KMS-11 (cell line): ENCODE measurements at regions not wholly inside any gene's neighbourhood (a gene's known extent, or its start where the extent isn't known, plus 50 kb on each side); places are given as distances from the start of the nearest gene placed in this dataset.

Experiments used
- H2AFZ ChIP-seq: fragments of 200-600 bp; sonication (generic); 2 replicates; pipeline ENCODE4 v1.6.1; 2016; ENCODE audit warnings: antibody characterized with exemption, mixed run types, low read depth
- H3K27ac ChIP-seq: fragments of 200-600 bp; sonication (generic); 2 replicates; pipeline ENCODE4 v1.6.1; 2016; ENCODE audit warnings: mild to moderate bottlenecking, mixed run types
- H3K27me3 ChIP-seq: fragments of 200-600 bp; sonication (generic); 2 replicates; pipeline ENCODE4 v1.6.1; 2017; ENCODE audit warnings: mild to moderate bottlenecking, low read depth, mixed run types, moderate library complexity; ENCODE audit not compliant: insufficient read depth
- H3K36me3 ChIP-seq: fragments of 200-600 bp; sonication (generic); 2 replicates; pipeline ENCODE4 v1.6.1; 2017; ENCODE audit warnings: mild to moderate bottlenecking, mixed run types; ENCODE audit not compliant: insufficient read depth
- H3K4me1 ChIP-seq: fragments of 200-600 bp; sonication (generic); 2 replicates; pipeline ENCODE4 v1.6.1; 2016; ENCODE audit warnings: mild to moderate bottlenecking, low read depth, mixed run types; ENCODE audit not compliant: poor library complexity, severe bottlenecking
- H3K4me2 ChIP-seq: fragments of 200-600 bp; sonication (generic); 2 replicates; pipeline ENCODE4 v1.7.0; 2016; ENCODE audit warnings: mild to moderate bottlenecking, mixed run types
- H3K4me3 ChIP-seq: fragments of 200-600 bp; sonication (generic); IDR thresholded peaks from 2 replicates; pipeline ENCODE4 v1.6.1; 2017; ENCODE audit warnings: low read depth, low read length, mixed read lengths; ENCODE audit not compliant: insufficient read depth
- H3K79me2 ChIP-seq: fragments of 200-600 bp; sonication (generic); 2 replicates; pipeline ENCODE4 v1.6.1; 2016; ENCODE audit warnings: low read depth, mixed run types; ENCODE audit not compliant: insufficient read depth
- H3K9ac ChIP-seq: fragments of 200-600 bp; sonication (generic); 2 replicates; pipeline ENCODE4 v1.6.1; 2016; ENCODE audit warnings: mild to moderate bottlenecking, mixed run types
- H4K20me1 ChIP-seq: fragments of 200-600 bp; sonication (generic); 2 replicates; pipeline ENCODE4 v1.6.1; 2016; ENCODE audit warnings: mild to moderate bottlenecking, mixed run types; ENCODE audit not compliant: insufficient read depth
- TF ChIP-seq, protein P1 (sequence below): fragments of 200-600 bp; sonication (generic); conservative IDR thresholded peaks from 2 replicates; pipeline ENCODE4 v1.6.1; 2017; ENCODE audit warnings: low read depth, mild to moderate bottlenecking, antibody characterized with exemption, low read length, moderate library complexity, mixed read lengths

DNA sequence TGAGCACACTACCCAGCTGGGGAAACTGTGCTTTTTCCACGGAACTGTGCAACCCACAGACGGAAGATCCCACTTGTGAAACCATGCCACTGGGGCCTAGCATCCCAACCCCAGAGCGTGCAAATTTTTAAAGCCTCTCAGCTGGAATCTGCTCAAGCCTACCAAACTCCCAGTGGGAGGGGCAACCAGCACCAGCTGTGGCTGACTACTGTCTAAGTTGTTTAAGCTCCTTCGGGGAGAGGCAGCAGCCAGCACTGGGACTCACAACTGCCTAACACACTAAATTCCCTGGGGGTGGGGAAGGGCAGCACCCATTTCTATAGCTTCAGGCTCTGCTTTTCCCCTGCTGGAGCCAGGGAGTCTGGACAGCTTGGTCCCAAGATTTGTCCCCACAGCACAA, 287.6 kb upstream of the MSX2 start:
- Histone ChIP-seq H3K36me3 (no peaks in the 10 kb centered on the region), H3K27ac (no peak overlapping the region), H3K27me3 (no peaks in the 10 kb centered on the region), H4K20me1 (no peaks in the 10 kb centered on the region), H3K4me3 (no peak overlapping the region), H2AFZ (no peak overlapping the region), H3K4me2 (no peak overlapping the region), H3K79me2 (no peaks in the 10 kb centered on the region), H3K4me1 (no peaks in the 10 kb centered on the region), H3K9ac (no peak overlapping the region)
- TF ChIP-seq, protein P1, sequence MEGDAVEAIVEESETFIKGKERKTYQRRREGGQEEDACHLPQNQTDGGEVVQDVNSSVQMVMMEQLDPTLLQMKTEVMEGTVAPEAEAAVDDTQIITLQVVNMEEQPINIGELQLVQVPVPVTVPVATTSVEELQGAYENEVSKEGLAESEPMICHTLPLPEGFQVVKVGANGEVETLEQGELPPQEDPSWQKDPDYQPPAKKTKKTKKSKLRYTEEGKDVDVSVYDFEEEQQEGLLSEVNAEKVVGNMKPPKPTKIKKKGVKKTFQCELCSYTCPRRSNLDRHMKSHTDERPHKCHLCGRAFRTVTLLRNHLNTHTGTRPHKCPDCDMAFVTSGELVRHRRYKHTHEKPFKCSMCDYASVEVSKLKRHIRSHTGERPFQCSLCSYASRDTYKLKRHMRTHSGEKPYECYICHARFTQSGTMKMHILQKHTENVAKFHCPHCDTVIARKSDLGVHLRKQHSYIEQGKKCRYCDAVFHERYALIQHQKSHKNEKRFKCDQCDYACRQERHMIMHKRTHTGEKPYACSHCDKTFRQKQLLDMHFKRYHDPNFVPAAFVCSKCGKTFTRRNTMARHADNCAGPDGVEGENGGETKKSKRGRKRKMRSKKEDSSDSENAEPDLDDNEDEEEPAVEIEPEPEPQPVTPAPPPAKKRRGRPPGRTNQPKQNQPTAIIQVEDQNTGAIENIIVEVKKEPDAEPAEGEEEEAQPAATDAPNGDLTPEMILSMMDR, result no peak

DNA sequence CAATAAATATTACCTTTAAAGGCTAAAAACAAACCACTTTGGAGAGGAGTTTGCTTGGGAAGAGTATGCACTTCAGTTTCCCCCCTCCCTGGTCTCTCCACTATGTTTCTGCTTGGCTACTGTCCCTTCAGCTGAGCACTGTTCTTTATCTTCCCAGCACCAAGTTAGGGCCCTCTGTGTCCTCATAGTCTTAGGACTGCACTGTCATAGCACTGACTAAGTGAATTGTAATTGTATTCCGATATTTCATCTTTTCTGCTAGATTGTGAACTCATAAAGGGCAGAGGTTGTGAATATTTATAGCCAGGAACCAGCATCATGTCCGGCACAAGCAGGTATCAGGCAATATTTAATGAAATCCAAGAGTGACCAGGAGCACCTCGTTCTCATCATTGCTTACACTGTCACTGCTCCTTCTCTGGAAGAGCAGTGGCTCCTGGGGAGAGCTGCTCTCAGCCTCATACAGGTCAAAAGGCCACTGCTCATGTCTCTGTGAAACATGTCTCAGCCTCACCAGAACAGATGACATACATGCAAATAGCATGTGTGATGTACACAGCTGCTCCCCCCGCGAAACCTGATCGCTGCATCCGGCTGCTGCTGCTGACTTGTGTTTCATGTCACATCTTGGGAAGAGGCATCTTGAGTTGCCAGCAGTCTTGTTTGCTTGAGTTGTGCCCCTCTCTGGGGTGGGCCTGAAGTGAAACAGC, 279.7 kb upstream of the MSX2 start:
- H3K9ac ChIP-seq, result no peak overlapping the region
- H4K20me1 ChIP-seq, result no peaks in the 10 kb centered on the region
- H3K27ac ChIP-seq, result no peak overlapping the region
- no peaks in the 10 kb centered on the region for H3K4me1 ChIP-seq
- no peaks in the 10 kb centered on the region for H3K27me3 ChIP-seq
- TF ChIP-seq, protein P1, result no peak
- H3K4me2 ChIP-seq, result no peak overlapping the region
- H3K36me3 ChIP-seq, result no peaks in the 10 kb centered on the region
- no peak overlapping the region for H3K4me3 ChIP-seq
- H2AFZ ChIP-seq, result no peak overlapping the region
- no peaks in the 10 kb centered on the region for H3K79me2 ChIP-seq

DNA sequence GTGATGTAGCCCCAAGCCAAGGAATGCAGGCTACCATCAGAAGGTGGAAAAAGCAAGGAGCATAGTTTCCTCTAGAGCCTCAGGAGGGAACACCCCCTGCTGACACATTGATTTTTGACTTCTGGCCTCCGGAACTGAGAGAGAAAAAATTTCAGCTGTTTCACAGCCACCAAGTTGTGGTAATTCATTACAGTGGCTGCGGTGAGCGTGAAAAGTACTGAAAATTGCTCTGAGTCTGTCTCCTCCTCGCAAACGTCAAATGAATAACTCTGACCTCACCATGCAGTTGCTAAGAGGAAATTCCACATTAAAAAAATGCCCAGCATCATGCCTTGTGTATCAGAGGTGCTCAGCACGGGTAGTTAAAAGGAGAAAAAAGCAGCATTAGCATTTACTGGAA, 277.9 kb upstream of the MSX2 start:
- H2AFZ ChIP-seq, result no peak overlapping the region
- H3K36me3 ChIP-seq, result no peaks in the 10 kb centered on the region
- H3K79me2 ChIP-seq, result no peaks in the 10 kb centered on the region
- H4K20me1 ChIP-seq, result no peaks in the 10 kb centered on the region
- no peaks in the 10 kb centered on the region for H3K27me3 ChIP-seq
- no peak overlapping the region for H3K4me2 ChIP-seq
- no peak overlapping the region for H3K9ac ChIP-seq
- no peak overlapping the region for H3K27ac ChIP-seq
- TF ChIP-seq, protein P1, result no peak
- no peaks in the 10 kb centered on the region for H3K4me1 ChIP-seq
- no peak overlapping the region for H3K4me3 ChIP-seq

DNA sequence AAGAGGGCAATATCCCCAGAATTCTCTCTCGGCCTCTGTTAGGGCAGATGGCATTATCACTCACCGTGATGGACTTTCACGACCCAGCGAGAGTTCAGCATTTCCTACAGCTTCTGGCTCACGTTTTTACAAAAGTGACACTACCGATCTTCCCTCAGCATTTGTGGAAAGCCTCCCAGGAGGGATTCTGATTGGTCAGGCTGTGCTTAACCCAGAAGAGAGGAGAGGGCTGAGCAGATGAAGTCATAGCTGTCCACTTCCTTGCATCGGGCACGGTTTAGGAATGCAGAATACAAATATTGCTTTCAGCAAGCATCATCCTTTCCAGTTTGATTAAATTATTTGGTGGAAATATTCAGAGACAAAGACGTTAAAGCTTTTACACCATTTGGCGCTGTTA, 277.4 kb upstream of the MSX2 start:
- no peaks in the 10 kb centered on the region for H3K4me1 ChIP-seq
- no peak overlapping the region for H3K9ac ChIP-seq
- H4K20me1 ChIP-seq, result no peaks in the 10 kb centered on the region
- no peaks in the 10 kb centered on the region for H3K79me2 ChIP-seq
- no peak overlapping the region for H3K27ac ChIP-seq
- no peaks in the 10 kb centered on the region for H3K27me3 ChIP-seq
- no peak overlapping the region for H3K4me3 ChIP-seq
- H2AFZ ChIP-seq, result no peak overlapping the region
- TF ChIP-seq, protein P1, result no peak
- no peaks in the 10 kb centered on the region for H3K36me3 ChIP-seq
- H3K4me2 ChIP-seq, result no peak overlapping the region
